ENCODE measurements at regions not wholly inside any gene's neighbourhood (a gene's known extent, or its start where the extent isn't known, plus 50 kb on each side); places are given as distances from the start of the nearest gene placed in this dataset.
"Not testable (repeated sequence)": the region's sequence is repeated elsewhere in the genome, so short reads cannot be mapped to it uniquely, and the experiment has no call there.

GRCh38 chr9:102164247-102164646 is 425.8 kb upstream of the GRIN3A start:
- DNase-seq (ENCODE audit: low spot score), result no peak

- DNase-seq (ENCODE audit: low spot score), result not testable (repeated sequence)
Measured at GRCh38 chr9:102153081-102153480, 414.6 kb upstream of the GRIN3A start.

DNA sequence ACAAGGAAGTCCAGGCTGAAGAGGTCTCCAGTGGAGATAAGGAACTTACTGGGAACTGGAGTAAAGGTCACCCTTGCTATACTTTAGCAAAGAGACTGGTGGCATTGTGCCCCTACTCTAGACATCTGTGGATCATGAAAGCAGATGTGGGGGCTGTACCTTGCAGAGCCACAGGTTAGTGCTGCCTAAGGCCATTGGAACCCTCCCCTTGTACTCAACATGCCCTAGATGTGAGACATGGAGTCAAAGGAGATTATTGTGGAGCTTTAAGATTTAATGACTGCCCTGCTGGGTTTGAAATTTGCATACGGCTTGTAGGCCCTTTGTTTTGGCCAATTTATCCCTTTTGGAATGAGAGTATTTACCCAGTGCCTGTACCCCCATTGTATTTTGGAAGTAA is 397.3 kb upstream of the GRIN3A start:
- no peak for DNase-seq (ENCODE audit: low spot score)

GRCh38 chr9:102124465-102124864 is 386.0 kb upstream of the GRIN3A start:
- no peak for DNase-seq (ENCODE audit: low spot score)

DNA sequence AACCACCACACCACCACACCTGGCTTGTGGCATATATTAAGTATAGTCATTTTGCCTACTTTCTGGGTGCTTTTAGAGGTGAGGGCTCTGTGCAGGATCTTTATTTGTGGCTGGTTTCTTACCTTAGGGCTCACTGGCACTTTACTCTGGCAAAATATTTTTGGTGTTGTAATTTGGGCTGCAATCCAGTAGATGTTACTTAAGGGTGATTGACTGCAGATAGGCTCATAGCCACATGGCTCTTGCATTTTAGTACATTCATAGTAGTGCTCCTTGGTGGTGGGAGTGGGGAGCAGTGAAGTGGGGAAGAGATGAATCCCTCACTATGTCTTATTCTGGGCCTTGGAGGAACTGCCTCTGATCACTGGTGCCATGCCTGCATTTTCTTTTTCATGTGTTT is 376.1 kb upstream of the GRIN3A start:
- no peak for DNase-seq (ENCODE audit: low spot score)

GRCh38 chr9:102113191-102113590 is 374.7 kb upstream of the GRIN3A start:
- no peak for DNase-seq (ENCODE audit: low spot score)

DNA sequence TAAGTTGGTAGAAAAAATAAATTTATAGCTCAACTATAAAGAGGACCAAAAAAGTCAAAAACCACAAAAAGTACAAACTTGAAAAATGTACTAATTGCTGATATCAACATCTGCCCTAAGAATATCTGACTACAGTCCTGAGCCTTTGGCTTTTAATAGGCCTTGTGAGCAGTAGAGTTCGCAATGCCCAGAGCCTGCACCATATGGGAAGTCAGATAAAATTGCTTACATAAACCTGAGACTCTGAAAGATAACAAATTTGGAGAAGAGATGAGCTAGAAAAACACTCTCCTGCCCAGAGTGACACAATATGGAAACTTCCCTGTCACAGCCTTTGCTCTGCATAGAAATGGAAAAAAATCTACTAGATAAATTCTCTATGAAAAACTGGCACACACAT is 368.0 kb upstream of the GRIN3A start:
- DNase-seq (ENCODE audit: low spot score), result no peak

DNA sequence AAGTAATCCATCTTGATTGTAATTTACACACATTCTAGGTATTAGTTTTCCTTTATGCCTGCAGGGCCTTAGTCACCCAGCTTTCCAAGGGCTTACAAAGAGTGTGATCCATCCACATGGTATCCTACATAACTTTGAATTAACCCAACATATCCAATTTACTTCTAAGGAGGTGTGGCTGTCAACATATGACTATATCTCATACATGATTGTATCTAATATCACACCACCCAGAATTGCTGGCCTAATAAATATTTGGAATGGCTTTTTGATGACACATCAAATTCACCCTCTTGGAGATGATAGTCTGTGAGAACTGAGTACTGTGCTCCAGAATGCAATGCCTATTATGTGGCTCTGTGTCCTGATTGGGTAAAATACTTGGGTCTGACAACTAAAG is 363.3 kb upstream of the GRIN3A start:
- DNase-seq (ENCODE audit: low spot score), result no peak

DNA sequence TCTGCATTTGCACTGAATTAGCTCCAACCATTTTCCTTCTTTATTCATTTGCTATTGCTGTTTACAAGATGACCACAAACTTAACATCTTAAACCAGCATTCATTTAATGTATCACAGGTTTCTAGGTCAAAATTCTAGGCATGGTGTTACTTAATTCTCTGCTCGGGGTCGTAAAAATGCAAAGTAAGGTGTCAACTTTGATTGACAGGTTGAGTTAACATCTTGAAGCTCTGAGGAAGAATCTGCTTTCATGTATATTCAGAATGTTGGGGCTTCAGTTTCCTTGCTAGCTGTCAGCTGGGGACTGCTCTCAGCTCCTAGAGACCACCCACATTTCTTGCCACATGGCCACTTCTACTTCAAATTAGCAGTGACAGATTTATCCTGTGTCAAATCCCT is 348.7 kb upstream of the GRIN3A start:
- DNase-seq (ENCODE audit: low spot score), result no peak

GRCh38 chr9:102085548-102085947 is 347.1 kb upstream of the GRIN3A start:
- DNase-seq (ENCODE audit: low spot score), result no peak

- DNase-seq (ENCODE audit: low spot score), result no peak
Measured at GRCh38 chr9:102072059-102072764, 333.8 kb upstream of the GRIN3A start.

DNA sequence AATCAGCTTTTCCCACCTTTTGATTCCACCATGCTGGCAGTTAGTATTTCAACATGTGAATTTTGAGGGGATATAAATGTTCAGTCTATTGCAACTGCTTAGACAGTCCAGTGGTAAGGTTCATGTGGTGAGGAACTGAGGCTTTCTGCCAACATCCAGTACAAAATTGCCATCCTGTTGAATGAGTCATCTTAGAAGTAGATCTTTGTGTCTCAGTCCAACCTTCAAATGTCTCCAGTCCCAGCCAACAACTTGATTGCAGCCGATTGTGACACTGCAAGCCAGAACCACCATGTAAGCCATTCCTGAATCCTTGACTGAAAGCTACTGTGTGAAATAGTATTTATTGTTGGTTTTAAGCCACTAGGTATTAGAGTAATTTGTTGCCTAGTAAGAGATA is 331.5 kb upstream of the GRIN3A start:
- no peak for DNase-seq (ENCODE audit: low spot score)

DNA sequence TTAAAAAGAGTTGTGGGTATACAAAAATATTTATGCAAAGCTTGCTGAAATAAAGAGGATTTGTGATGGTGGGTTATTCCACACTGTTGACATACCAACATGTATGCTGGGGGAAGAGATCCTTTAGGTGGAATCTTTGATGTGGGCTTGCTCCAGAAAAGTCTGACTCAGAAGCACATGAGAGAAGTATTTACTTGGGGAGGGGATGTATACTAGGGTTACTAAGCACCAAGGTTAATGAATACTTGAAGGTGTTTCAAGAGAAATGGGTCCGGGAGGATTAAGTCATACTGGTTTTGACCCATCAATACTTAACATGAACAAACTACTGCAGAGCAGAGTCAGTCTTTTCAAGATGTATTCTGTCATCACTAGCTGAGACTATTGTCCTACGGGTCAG is 316.4 kb upstream of the GRIN3A start:
- no peak for DNase-seq (ENCODE audit: low spot score)

DNA sequence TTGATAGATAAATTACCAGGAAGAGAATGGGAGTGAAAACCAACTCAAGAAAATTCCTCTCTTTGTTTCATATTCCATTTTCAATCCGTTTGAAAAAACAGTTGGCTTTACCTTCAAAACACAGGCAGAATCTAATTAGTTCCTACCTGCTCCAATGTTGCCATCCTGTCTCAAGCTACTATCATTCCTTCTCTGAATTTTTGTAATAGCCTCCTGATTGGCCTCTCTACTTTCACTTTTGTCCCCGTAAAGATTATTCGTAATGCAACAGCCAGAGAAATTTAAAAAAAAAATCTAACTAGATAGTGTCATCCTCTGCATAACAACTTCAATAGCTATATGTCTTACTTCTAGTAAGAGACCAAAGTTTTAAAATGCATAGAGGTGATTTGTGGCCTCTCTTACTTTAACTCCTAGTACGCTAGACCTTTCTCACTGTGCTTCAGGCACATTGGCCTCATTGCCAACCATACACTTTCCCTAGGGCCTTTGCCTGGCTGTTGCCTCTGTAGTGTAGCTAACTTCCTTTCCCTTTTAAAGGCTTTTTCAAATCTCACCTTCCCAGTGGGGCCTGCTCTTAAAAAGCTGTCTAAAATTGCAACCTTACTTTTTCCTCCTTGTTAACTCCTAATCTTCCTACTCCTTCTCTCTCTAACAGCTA is 311.3 kb upstream of the GRIN3A start:
- no peak for DNase-seq (ENCODE audit: low spot score)

DNA sequence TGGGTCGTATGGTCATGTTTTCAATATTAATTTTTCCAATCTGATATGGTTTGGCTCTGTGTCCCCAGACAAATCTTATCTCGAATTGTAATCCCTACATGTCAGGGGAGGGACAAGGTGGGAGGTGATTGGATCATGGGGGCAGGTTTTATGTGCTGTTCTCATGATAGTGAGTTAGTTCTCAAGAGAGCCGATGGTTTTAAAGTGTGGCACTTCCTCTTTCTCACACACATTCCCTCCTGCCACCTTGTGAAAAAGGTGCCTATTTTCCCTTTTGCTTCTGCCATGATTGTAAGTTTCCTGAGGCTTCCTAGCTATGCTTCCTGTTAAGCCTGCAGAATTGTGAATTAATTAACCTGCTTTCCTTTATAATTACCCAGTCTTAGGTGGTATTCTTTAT is 309.1 kb upstream of the GRIN3A start:
- DNase-seq (ENCODE audit: low spot score), result no peak

DNA sequence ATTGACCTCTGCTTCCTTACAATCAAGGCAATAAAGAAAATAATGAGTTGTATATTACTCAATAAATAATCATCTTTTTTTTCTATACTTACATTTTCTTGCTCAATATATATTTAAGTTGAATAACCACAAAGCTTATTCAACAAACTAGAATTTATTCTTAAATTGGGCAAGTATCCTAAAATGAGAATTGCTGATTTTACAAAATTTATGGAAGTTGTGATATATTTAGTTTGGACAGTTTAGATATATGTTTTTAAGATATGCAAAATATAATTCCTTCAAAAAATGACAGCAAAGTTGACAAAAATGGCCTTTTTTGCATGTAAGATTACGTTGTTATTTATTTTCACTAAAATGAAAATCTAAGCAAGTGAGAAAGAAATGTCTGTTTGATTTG is 305.7 kb upstream of the GRIN3A start:
- no peak for DNase-seq (ENCODE audit: low spot score)

- DNase-seq (ENCODE audit: low spot score), result no peak
Measured at GRCh38 chr9:102038006-102038405, 299.6 kb upstream of the GRIN3A start.

DNA sequence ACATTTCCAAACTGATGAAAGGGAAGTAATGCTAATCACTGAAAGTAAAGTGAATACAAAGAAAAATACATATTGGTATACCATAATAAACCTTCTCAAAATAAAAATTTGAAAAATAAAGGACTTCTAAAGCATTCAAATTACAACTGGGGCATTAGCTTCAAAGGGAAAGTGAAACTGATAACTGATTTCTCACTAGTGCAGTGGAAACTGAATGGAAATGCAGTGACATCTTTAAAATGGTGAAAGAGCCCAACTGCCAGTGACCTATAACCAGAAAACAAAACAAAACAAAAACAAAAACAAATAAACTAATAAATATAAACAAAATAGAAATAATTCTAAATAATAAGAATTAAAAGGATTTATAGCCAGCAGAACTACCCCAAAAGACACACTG is 297.5 kb upstream of the GRIN3A start:
- DNase-seq (ENCODE audit: low spot score), result no peak

- DNase-seq (ENCODE audit: low spot score), result no peak
Measured at GRCh38 chr9:102032614-102033013, 294.2 kb upstream of the GRIN3A start.

DNA sequence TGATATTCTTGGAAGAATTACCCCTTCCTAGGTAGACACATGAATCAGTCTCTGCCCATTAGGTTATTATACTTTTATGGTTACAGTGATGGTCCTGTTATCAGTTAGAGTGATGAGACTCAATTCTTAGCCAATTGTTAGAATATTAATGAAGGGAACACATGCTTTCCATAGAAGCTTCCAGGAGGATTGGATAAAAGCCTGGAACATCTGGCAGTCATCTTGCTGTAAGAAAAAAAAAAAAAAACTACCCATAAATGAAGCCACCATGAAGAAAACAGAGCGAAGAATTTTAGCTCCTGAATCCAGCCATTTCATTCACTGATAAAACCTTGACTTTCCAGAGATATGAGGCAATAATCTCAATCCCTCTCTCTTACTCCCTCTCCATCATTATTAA is 262.5 kb upstream of the GRIN3A start:
- no peak for DNase-seq (ENCODE audit: low spot score)

GRCh38 chr9:101999441-101999840 is 261.0 kb upstream of the GRIN3A start:
- no peak for DNase-seq (ENCODE audit: low spot score)

GRCh38 chr9:101995231-101995630 is 256.8 kb upstream of the GRIN3A start:
- DNase-seq (ENCODE audit: low spot score), result no peak

DNA sequence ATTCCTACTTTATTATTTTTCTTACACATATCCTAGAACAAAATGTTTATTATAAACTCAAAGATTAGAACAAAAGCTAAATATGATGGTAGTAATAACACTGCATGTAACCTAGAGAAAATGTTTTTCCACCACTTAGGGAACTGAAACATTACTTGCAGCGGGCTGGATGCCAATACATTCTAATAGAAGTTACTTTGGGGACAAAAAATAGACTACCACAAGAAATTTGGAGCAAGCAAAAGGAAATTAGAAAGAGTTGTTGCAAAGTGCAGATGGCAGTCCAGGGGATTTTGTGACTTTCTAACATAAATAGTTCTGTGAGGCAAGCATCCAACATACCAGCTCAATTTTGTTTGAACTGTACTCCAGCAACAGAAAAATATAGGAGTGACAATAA is 255.3 kb upstream of the GRIN3A start:
- no peak for DNase-seq (ENCODE audit: low spot score)

DNA sequence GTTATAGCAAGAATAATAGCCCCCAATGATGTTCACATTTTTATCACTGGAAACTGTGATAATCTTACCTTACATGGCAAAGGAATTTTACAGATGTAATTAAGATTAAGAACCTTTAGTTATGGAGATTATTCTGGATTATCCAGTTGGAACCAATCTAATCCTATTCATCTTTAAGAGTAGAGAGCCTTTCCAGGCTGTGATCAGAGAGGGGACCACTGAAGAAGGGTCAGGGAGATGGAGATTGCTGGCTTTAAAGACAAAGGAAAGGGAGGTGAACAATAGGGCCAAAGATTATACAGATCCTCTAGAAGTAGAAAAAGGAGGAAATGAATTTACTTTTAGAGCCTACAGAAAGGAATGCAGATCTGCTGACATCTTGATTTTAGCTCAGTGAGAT is 253.5 kb upstream of the GRIN3A start:
- DNase-seq (ENCODE audit: low spot score), result no peak
